HL-60 (cell line): ENCODE measurements at regions not wholly inside any gene's neighbourhood (a gene's known extent, or its start where the extent isn't known, plus 50 kb on each side); places are given as distances from the start of the nearest gene placed in this dataset.

ENCODE experiments used
- DNase-seq, 2 experiments: peaks; one replicate each; pipeline ENCODE4 v3.0.0-alpha.2; 2010 to 2020; ENCODE audit warnings: low read depth in 1 of 2, low spot score in 1 of 2
- H3K27ac ChIP-seq: fragments of 250-450 bp; sonication (Bioruptor Pico); replicated peaks from 2 replicates; pipeline ENCODE4 v1.5.1; 2020; ENCODE audit warnings: mild to moderate bottlenecking, moderate library complexity
- H3K27me3 ChIP-seq: fragments of 250-450 bp; sonication (Bioruptor Pico); 2 replicates; pipeline ENCODE4 v1.5.1; 2021; ENCODE audit warnings: mild to moderate bottlenecking, moderate library complexity; ENCODE audit not compliant: insufficient read depth, poor library complexity, severe bottlenecking
- H3K4me3 ChIP-seq: replicated peaks from 2 replicates; pipeline ENCODE4 v1.5.1; 2011; ENCODE audit warnings: mild to moderate bottlenecking, control low read depth, low read length; ENCODE audit not compliant: insufficient read depth
- CTCF ChIP-seq: IDR thresholded peaks from one replicate; pipeline ENCODE4 v1.5.1; 2011; ENCODE audit warnings: low read length, control low read depth, inconsistent platforms; ENCODE audit not compliant: insufficient read depth
- GABPA ChIP-seq: IDR thresholded peaks from 2 replicates; pipeline ENCODE4 v1.6.1; 2012; ENCODE audit warnings: low read depth
- POLR2AphosphoS5 ChIP-seq: IDR thresholded peaks from 2 replicates; pipeline ENCODE4 v1.6.1; 2012; ENCODE audit warnings: low read depth
- REST ChIP-seq: IDR thresholded peaks from 2 replicates; pipeline ENCODE4 v1.6.1; 2012; ENCODE audit warnings: low read depth; ENCODE audit not compliant: insufficient replicate concordance
- SPI1 ChIP-seq: IDR thresholded peaks from 2 replicates; pipeline ENCODE4 v1.6.1; 2012; ENCODE audit warnings: low read depth, mild to moderate bottlenecking, borderline replicate concordance

GRCh38 chr3:87088993-87089841 lies 98.3 kb upstream of the VGLL3 start:
- peak in 1 of 2 experiments; percentile 23 for DNase-seq
- no peak overlapping the region for H3K27ac ChIP-seq
- no peak for TF ChIP-seq SPI1
- no peak for TF ChIP-seq POLR2AphosphoS5
- TF ChIP-seq CTCF = no peak
- TF ChIP-seq REST = no peak
- 0 out of 2 replicates have a peak, but pooled peaks have one; percentile 7 for TF ChIP-seq GABPA

GRCh38 chr3:87088430-87088992 lies 97.6 kb upstream of the VGLL3 start:
- peak overlapping the region; percentile 44 for H3K4me3 ChIP-seq
- DNase-seq = no peak
- no peaks in the 10 kb centered on the region for H3K27me3 ChIP-seq
- TF ChIP-seq GABPA (no peak), POLR2AphosphoS5 (no peak), REST (no peak), CTCF (no peak), SPI1 (no peak)
- no peak overlapping the region for H3K27ac ChIP-seq

More at GRCh38 chr3:87088993-87089841, 98.3 kb upstream of the VGLL3 start:
- Histone ChIP-seq H3K4me3 (peak overlapping the region; percentile 44), H3K27me3 (no peaks in the 10 kb centered on the region)

GRCh38 chr3:87084868-87085267 lies 93.9 kb upstream of the VGLL3 start:
- DNase-seq = no peak
- no peak for TF ChIP-seq POLR2AphosphoS5
- TF ChIP-seq REST = no peak
- no peak for TF ChIP-seq SPI1
- TF ChIP-seq GABPA = no peak
- TF ChIP-seq CTCF = no peak
- H3K27ac ChIP-seq = no peak overlapping the region
- H3K27me3 ChIP-seq = no peaks in the 10 kb centered on the region
- H3K4me3 ChIP-seq = no peak overlapping the region
